ENCODE measurements at regions not wholly inside any gene's neighbourhood (a gene's known extent, or its start where the extent isn't known, plus 50 kb on each side); places are given as distances from the start of the nearest gene placed in this dataset.

DNA sequence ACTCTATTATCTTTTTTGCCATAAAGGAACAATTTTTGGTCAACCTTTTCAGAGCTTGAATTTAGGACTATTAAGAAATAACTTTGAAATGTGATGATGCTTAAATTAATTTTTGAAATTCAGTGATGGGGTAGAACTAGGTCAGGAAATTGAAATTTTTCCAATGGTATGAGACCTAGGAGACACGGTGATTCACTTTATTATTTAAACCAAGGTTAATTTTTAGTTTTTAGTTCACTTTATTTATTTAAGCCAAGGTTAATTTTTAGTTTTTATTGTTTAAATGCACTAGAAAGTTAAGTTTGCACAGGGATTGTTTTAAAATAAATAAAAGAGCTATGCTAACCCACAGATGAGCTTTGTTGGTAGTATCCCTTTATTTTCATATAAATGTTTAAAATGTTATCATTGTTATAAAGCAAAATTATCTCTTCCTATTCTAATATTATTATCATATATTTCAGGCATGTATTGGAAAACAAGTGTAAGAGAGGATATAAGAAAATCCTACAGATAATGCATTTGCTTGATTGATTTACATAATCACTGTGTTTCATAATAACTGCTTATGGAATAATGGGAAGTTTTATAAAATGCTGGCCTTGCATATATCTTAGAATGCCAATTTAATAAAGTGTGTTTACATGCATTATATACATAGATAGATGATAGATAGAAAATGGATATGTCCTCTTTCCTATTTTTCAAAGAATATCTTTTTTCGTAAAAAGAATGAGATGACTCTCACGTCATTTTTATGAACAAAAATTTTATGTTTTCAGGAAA, 163.6 kb downstream of the HGF start:
- DNase-seq (ENCODE audit: low read depth in 2 of 2), result no peak

- no peak for DNase-seq (ENCODE audit: low read depth in 2 of 2)
Measured at GRCh38 chr7:81605493-81605892, 164.4 kb downstream of the HGF start.

- DNase-seq (ENCODE audit: low read depth in 2 of 2), result no peak
Measured at GRCh38 chr7:81604808-81605174, 165.1 kb downstream of the HGF start.

DNA sequence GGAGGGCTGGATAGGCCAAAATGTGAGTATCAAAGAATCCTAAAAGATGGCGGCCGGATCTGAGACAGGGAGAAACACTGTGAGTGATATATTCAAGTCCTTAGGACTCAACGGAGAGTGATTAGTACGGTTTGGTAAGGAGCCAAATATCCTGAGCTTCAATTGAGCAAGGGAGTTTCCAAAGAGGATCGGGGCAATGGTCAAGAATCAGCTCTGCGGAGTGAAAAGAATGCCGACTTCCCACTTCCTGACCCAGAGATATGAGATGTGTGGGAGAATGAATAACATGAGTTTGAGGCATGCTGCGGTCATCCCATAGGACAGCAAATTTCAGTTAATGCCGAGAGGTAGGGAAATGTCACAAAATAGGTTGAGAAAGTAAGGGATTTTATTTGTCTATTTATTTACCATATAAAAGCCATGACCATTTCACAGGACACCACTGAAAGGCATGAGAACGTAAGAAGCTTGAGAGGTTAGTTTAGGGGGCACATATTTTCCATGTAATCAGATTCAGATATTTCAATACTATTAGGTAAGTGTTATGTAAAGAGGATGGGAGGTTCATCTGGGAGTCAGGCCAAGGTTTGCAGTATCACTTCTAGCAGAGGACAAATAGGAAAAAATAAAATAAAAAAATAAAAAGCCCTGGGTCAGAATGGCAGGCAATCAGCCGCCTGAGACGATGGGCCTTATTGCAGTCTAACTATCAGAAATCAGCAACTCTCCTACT, 165.6 kb downstream of the HGF start:
- DNase-seq (ENCODE audit: low read depth in 2 of 2), result peak; percentile 10 to 94

DNA sequence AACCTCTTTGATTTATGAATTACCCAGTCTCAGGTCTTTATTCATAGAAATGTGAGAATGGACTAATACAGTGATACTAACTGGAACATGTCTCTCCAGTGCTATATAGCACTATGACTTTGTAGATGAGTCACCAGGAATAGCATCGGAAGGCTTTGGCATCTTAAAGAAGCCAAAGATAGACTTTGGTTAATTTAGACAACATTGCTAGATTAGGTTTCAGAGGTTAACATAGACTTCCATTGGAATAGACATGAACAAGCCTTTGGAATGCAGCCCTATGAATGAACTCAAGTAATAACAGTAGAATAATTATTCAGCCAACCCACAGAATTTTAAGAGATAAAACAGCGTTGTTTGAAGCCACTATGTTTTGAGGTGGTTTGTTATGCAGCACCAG, 169.2 kb downstream of the HGF start:
- no peak for DNase-seq (ENCODE audit: low read depth in 2 of 2)

DNA sequence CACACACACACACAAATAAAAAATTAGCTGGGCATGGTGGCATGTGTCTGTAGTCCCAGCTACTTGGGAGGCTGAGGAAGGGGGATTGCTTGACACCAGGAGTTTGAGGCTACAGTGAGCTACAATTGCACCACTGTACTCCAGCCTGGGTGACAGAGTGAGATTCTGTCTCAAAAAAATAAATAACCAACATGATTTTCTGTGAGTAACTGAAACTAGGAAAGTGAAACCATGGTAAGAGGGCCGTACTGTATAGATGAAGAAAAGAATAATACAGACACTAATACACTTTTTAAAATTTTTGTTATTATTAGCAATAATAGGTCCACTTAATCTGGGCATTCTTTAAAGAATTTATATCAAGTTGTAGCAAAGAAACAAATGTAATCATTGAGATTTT, 170.9 kb downstream of the HGF start:
- DNase-seq (ENCODE audit: low read depth in 2 of 2), result no peak

GRCh38 chr7:81594767-81595166, 175.1 kb downstream of the HGF start:
- no peak for DNase-seq (ENCODE audit: low read depth in 2 of 2)

- DNase-seq (ENCODE audit: low read depth in 2 of 2), result no peak
Measured at GRCh38 chr7:81590131-81590530, 179.7 kb downstream of the HGF start.

GRCh38 chr7:81584667-81585066, 185.2 kb downstream of the HGF start:
- no peak for DNase-seq (ENCODE audit: low read depth in 2 of 2)

DNA sequence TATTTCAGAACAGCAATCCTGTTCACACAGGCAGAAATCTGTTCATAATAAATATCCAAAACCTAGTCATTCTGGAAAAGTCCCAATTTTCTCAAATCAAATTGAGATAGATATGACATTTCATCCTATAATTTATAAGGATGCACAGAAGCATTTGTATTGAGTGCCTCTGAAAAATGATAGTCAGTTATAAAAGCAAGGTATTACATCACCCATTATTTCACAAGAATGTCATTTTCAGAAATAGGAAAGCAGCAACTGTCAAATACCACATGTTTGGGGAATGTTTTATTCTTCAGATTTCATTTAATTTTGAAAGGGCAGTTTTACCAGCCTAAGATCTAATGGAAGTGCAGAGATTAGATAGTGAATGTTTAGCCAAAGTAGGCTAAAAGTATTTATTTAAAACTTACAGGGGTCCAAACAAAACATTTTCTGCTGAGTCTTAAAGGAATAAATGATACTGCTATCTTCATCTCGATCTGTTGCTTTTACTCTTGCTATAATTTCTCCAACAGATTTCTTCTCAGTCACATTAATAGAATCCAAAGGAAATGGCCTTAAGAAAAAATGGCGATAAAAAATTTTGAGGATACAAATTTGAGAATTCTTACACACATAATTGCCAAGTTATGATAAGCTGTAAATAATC, 185.8 kb downstream of the HGF start:
- DNase-seq (ENCODE audit: low read depth in 2 of 2), result no peak

DNA sequence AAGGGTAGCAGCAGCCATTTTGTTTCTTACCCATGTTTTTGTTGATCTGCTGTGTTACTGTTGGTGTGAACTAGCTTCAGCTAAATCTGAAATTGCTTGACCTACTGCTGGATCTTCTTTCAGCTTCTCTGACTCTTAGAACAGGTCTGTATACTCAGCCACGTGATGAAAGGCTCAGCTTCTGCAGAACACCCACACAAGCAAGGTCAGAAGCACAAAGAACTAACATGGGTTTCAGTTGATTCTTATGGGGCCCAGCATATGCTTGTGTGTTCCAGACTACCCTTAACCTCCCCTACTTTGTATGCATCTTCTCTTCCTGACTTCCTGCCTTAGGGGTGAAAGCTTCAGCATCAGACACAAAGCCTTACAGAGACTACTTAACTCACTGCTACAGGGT, 186.8 kb downstream of the HGF start:
- no peak for DNase-seq (ENCODE audit: low read depth in 2 of 2)

DNA sequence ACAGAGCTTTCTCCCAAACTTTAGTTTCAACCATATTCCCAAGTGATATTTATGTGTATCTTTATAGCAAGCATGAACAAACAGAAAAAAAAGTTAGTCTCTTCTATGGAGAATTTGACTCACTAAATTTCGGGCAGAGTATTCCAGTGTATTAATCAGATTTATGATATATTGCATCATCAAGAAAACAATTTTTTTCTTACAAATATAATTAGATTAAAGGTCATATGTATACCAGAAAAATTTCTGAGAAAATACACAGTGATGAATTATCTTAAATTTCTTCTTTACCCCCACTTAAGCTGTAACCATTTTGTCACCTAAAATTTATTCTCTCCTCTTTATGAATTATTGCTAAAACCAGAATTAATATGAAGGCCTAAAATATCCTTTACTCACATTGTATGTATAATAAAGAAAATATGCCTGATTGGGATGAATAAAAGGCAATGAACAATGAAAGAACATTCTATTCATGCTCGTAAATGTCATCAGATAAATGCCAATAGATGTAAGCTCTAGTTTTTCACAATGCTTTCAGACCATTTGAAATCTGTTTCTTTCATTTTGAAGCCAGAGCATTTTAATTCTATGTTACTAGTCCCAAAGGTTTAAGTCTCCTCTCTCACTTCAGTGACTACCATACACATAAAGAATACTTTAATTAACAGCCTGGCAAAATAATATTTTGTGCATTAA, 192.1 kb downstream of the HGF start:
- no peak for DNase-seq (ENCODE audit: low read depth in 2 of 2)

DNA sequence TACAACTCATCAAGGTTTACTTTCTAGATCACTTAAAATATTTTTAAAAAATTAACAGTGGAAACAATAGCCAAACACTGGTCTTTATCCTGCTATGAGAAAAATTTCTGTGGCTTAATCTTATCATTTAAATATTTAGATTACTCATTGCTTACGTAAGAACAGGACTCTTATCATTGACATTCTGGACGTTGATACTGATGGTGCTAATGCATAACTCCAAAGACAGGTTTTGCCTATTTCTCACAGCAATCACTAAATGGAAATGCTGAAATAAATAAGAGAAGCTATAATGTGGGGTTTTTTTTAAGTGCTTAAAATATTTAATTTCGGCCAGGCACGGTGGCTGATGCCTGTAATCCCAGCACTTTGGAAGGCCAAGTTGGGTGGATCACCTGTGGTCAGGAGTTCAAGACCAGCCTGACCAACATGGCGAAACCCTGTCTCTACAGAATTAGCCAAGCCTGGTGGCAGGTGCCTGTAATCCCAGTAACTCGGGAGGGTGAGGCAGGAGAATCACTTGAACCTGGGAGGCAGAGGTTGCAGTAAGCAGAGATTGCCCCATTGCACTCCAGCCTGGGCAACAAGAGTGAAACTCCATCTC, 195.0 kb downstream of the HGF start:
- DNase-seq (ENCODE audit: low read depth in 2 of 2), result no peak

GRCh38 chr7:81573932-81574331, 195.9 kb downstream of the HGF start:
- DNase-seq (ENCODE audit: low read depth in 2 of 2), result no peak

GRCh38 chr7:81573128-81573527, 196.7 kb downstream of the HGF start:
- no peak for DNase-seq (ENCODE audit: low read depth in 2 of 2)

DNA sequence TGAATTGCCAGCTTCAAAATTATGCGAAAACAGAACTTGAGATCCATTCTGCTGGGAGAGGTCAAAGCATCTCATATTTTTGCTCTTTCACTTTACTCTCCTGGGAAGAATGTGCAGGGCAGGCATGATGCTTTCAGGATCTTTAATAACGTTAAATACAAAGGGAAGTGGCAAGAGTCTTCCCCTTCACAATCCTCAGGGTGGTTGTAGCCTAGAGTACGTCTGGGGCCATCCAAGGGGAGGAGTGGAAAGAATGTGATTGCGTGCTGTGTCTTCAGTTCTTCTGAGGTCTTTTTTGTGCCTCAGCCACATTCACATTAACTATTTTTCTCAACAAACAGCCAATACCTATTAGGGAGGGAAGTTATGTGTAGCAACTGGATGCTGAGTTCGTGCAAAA, 207.3 kb downstream of the HGF start:
- no peak for DNase-seq (ENCODE audit: low read depth in 2 of 2)

- no peak for DNase-seq (ENCODE audit: low read depth in 2 of 2)
Measured at GRCh38 chr7:81560708-81561107, 209.1 kb downstream of the HGF start.

GRCh38 chr7:81549484-81550016, 220.3 kb downstream of the HGF start:
- DNase-seq (ENCODE audit: low read depth in 2 of 2), result no peak

DNA sequence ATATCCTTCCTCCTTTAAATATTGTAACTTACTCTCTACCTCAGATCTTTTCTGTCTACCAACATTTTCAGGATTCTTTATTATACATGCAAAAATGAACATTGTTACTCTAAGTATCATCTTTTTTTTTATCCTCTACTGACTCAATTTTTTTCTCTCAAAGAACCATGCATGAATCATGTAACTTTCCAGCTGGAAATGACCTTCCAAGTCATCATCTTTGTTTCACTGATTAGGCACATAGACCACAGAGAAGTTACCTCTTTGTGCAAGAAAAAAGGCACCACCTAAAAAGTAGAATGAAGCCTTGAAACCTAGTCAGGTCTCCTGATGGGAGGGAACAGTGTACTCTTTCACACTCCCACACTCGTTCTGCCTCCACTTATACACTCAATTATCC, 234.9 kb downstream of the HGF start:
- DNase-seq (ENCODE audit: low read depth in 2 of 2), result no peak

- DNase-seq (ENCODE audit: low read depth in 2 of 2), result no peak
Measured at GRCh38 chr7:81534446-81534845, 235.4 kb downstream of the HGF start.

DNA sequence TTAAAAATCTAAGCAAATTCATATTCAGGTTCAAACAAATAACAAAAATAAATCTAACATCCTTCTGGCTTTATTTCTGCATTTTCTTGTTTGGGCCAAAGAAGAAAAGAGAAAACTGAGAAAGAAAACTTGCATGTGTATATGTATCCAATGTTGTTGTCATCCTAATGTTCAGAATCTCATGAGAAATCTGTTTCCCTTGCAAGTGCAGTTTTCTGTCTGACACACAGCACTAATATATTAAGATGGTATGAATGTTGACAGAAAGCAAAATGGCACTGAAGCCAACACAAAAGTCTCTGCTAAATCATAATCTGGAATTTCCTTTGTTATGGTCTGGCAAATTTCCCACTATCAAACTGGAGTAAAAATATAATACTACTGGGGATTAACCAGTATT, 235.9 kb downstream of the HGF start:
- no peak for DNase-seq (ENCODE audit: low read depth in 2 of 2)

All from dermis microvascular lymphatic vessel endothelial cell (primary cell).